NB4 (cell line): ENCODE measurements at regions not wholly inside any gene's neighbourhood (a gene's known extent, or its start where the extent isn't known, plus 50 kb on each side); places are given as distances from the start of the nearest gene placed in this dataset.

Experiments
- CTCF ChIP-seq: IDR thresholded peaks from one replicate; pipeline ENCODE4 v1.5.1; 2012; ENCODE audit warnings: low read depth, low read length
- MAX ChIP-seq: IDR thresholded peaks from 2 replicates; pipeline ENCODE4 v1.6.1; 2011; ENCODE audit warnings: low read depth, low read length
- MYC ChIP-seq: IDR thresholded peaks from 2 replicates; pipeline ENCODE4 v1.6.1; 2011; ENCODE audit warnings: low read depth, low read length

GRCh38 chr5:2507611-2508010, 243.9 kb downstream of the IRX2 start:
- no peak for TF ChIP-seq MYC
- TF ChIP-seq CTCF = no peak
- no peak for TF ChIP-seq MAX
